ENCODE measurements at regions not wholly inside any gene's neighbourhood (a gene's known extent, or its start where the extent isn't known, plus 50 kb on each side); places are given as distances from the start of the nearest gene placed in this dataset.
A peak's percentile ranks its signal among the peaks of the same experiment; 100 is the strongest.

- TF ChIP-seq SNAI2 (CRISPR knock-in tag; IDR thresholded peaks at IDR 0.05): no peak
- no peak for TF ChIP-seq GLIS3 (CRISPR knock-in tag; IDR thresholded peaks at IDR 0.05)
Measured at GRCh38 chr2:176453784-176454183, 184.5 kb downstream of the MTX2 start (continued).

- TF ChIP-seq TOX (CRISPR knock-in tag; IDR thresholded peaks at IDR 0.05; ENCODE audit: borderline replicate concordance): no peak
- TF ChIP-seq TSHZ2 (CRISPR knock-in tag; IDR thresholded peaks at IDR 0.05): no peak
- no peak for TF ChIP-seq TCF4 (CRISPR knock-in tag; IDR thresholded peaks at IDR 0.05; ENCODE audit: borderline replicate concordance)
- TF ChIP-seq RARB (CRISPR knock-in tag; IDR thresholded peaks at IDR 0.05): no peak
- TF ChIP-seq ZFP3 (CRISPR knock-in tag; IDR thresholded peaks at IDR 0.05): no peak
- no peak for TF ChIP-seq OSR1 (CRISPR knock-in tag; IDR thresholded peaks at IDR 0.05)
- no peak for TF ChIP-seq ZNF565 (CRISPR knock-in tag; conservative IDR thresholded peaks at IDR 0.05; ENCODE audit: low read depth)
- TF ChIP-seq ZNF8 (CRISPR knock-in tag; IDR thresholded peaks at IDR 0.05): no peak
- no peak for TF ChIP-seq BACH2 (CRISPR knock-in tag; IDR thresholded peaks at IDR 0.05; ENCODE audit: borderline replicate concordance)
- TF ChIP-seq PPARA (CRISPR knock-in tag; IDR thresholded peaks at IDR 0.05; ENCODE audit: borderline replicate concordance): no peak
- no peak for TF ChIP-seq CSRNP3 (CRISPR knock-in tag; IDR thresholded peaks at IDR 0.05)
- peak; percentile 96 for ATAC-seq
Measured at GRCh38 chr2:176454893-176455815, 185.9 kb downstream of the MTX2 start.

GRCh38 chr2:176455816-176456291, 186.6 kb downstream of the MTX2 start:
- peak; percentile 42; the same call in 2 of the 3 replicates for ATAC-seq
- TF ChIP-seq, protein P1, sequence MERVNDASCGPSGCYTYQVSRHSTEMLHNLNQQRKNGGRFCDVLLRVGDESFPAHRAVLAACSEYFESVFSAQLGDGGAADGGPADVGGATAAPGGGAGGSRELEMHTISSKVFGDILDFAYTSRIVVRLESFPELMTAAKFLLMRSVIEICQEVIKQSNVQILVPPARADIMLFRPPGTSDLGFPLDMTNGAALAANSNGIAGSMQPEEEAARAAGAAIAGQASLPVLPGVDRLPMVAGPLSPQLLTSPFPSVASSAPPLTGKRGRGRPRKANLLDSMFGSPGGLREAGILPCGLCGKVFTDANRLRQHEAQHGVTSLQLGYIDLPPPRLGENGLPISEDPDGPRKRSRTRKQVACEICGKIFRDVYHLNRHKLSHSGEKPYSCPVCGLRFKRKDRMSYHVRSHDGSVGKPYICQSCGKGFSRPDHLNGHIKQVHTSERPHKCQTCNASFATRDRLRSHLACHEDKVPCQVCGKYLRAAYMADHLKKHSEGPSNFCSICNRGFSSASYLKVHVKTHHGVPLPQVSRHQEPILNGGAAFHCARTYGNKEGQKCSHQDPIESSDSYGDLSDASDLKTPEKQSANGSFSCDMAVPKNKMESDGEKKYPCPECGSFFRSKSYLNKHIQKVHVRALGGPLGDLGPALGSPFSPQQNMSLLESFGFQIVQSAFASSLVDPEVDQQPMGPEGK (CRISPR knock-in tag; IDR thresholded peaks at IDR 0.05; ENCODE audit: borderline replicate concordance): no peak
- TF ChIP-seq OSR1 (CRISPR knock-in tag; IDR thresholded peaks at IDR 0.05) (no peak), RARB (CRISPR knock-in tag; IDR thresholded peaks at IDR 0.05) (no peak)

DNA sequence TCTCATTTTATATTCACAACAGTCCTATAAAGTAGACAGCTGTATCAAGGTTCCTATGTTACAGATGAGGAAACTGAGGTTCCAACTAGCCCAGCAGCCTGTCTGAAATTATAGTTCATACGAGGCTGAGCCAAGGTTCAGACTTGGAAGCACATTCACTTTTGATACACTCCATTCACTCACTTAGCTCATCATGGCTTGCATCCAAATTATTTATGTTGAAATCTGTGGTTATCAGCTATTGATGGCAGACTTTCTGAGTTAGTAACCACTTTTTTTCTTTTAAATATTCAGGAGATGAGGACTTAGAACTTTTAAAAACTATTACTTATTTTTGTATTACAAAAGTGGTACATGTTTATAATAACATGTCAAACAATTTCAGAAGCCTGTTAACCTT, 188.2 kb downstream of the MTX2 start:
- no peak for ATAC-seq
- TF ChIP-seq RARB (CRISPR knock-in tag; IDR thresholded peaks at IDR 0.05) (no peak), ZC3H10 (CRISPR knock-in tag; IDR thresholded peaks at IDR 0.05) (no peak), ZNF565 (CRISPR knock-in tag; conservative IDR thresholded peaks at IDR 0.05; ENCODE audit: low read depth) (no peak), PPARA (CRISPR knock-in tag; IDR thresholded peaks at IDR 0.05; ENCODE audit: borderline replicate concordance) (no peak), TCF4 (CRISPR knock-in tag; IDR thresholded peaks at IDR 0.05; ENCODE audit: borderline replicate concordance) (no peak), CSDC2 (CRISPR knock-in tag; IDR thresholded peaks at IDR 0.05) (no peak), ISL1 (CRISPR knock-in tag; IDR thresholded peaks at IDR 0.05) (no peak), ESRRG (CRISPR knock-in tag; IDR thresholded peaks at IDR 0.05) (no peak), ZNF70 (CRISPR knock-in tag; IDR thresholded peaks at IDR 0.05) (no peak), GLIS3 (CRISPR knock-in tag; IDR thresholded peaks at IDR 0.05) (no peak), ZFP30 (CRISPR knock-in tag; IDR thresholded peaks at IDR 0.05) (no peak)
- TF ChIP-seq, protein P1 (CRISPR knock-in tag; IDR thresholded peaks at IDR 0.05; ENCODE audit: borderline replicate concordance): no peak
